ENCODE measurements at regions not wholly inside any gene's neighbourhood (a gene's known extent, or its start where the extent isn't known, plus 50 kb on each side); places are given as distances from the start of the nearest gene placed in this dataset.

GRCh38 chr4:66169341-66169740 is 499.1 kb upstream of the EPHA5 start:
- no peaks in the 10 kb centered on the region for H3K4me1 Mint-ChIP-seq (ENCODE audit: low read depth, unreplicated experiment)
- TF ChIP-seq, protein P1, sequence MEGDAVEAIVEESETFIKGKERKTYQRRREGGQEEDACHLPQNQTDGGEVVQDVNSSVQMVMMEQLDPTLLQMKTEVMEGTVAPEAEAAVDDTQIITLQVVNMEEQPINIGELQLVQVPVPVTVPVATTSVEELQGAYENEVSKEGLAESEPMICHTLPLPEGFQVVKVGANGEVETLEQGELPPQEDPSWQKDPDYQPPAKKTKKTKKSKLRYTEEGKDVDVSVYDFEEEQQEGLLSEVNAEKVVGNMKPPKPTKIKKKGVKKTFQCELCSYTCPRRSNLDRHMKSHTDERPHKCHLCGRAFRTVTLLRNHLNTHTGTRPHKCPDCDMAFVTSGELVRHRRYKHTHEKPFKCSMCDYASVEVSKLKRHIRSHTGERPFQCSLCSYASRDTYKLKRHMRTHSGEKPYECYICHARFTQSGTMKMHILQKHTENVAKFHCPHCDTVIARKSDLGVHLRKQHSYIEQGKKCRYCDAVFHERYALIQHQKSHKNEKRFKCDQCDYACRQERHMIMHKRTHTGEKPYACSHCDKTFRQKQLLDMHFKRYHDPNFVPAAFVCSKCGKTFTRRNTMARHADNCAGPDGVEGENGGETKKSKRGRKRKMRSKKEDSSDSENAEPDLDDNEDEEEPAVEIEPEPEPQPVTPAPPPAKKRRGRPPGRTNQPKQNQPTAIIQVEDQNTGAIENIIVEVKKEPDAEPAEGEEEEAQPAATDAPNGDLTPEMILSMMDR (IDR thresholded peaks at IDR 0.05; ENCODE audit: partially characterized antibody, unreplicated experiment): no peak
- DNase-seq: peak; percentile 19
- H3K4me3 Mint-ChIP-seq (ENCODE audit: unreplicated experiment): no peak overlapping the region
- H3K27me3 Mint-ChIP-seq (ENCODE audit: unreplicated experiment): no peaks in the 10 kb centered on the region
- peaks cover 3% of the 10 kb centered on the region for H3K9me3 Mint-ChIP-seq (ENCODE audit: unreplicated experiment)
- peaks cover 11% of the 10 kb centered on the region for H3K36me3 Mint-ChIP-seq (ENCODE audit: unreplicated experiment)
- no peak overlapping the region for H3K27ac Mint-ChIP-seq (ENCODE audit: unreplicated experiment)

- H3K36me3 Mint-ChIP-seq (ENCODE audit: unreplicated experiment): peaks cover 4% of the 10 kb centered on the region
- H3K27me3 Mint-ChIP-seq (ENCODE audit: unreplicated experiment): peaks cover 3% of the 10 kb centered on the region
- no peak for DNase-seq
- no peak overlapping the region for H3K4me3 Mint-ChIP-seq (ENCODE audit: unreplicated experiment)
- no peaks in the 10 kb centered on the region for H3K4me1 Mint-ChIP-seq (ENCODE audit: low read depth, unreplicated experiment)
- H3K9me3 Mint-ChIP-seq (ENCODE audit: unreplicated experiment): peaks cover 3% of the 10 kb centered on the region
- TF ChIP-seq, protein P1 (IDR thresholded peaks at IDR 0.05; ENCODE audit: partially characterized antibody, unreplicated experiment): no peak
- H3K27ac Mint-ChIP-seq (ENCODE audit: unreplicated experiment): no peak overlapping the region
Observed at GRCh38 chr4:66164869-66165268, 494.6 kb upstream of the EPHA5 start.

DNA sequence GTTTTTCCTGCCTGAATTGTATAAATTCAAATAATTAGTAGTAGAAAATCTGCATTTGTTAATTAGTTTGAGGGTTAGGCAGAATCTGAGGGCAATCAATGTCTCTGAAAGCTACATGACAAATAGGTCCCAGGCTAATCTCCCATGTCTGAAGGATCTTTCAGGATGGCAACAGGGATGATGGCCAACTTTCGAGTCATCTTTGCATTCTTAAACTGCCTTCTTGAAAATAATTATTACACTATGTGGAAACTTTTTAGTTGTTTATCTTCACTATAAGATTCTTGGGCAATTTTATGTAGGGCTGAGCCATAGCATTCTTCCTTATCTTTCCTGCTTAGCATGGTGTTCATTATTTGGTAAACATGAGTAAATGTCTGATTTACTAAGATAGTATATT is 490.3 kb upstream of the EPHA5 start:
- peaks cover 4% of the 10 kb centered on the region for H3K36me3 Mint-ChIP-seq (ENCODE audit: unreplicated experiment)
- no peak for DNase-seq
- H3K4me1 Mint-ChIP-seq (ENCODE audit: low read depth, unreplicated experiment): no peaks in the 10 kb centered on the region
- H3K27ac Mint-ChIP-seq (ENCODE audit: unreplicated experiment): no peak overlapping the region
- H3K27me3 Mint-ChIP-seq (ENCODE audit: unreplicated experiment): peaks cover 3% of the 10 kb centered on the region
- TF ChIP-seq, protein P1 (IDR thresholded peaks at IDR 0.05; ENCODE audit: partially characterized antibody, unreplicated experiment): no peak
- H3K9me3 Mint-ChIP-seq (ENCODE audit: unreplicated experiment): peaks cover 3% of the 10 kb centered on the region
- no peak overlapping the region for H3K4me3 Mint-ChIP-seq (ENCODE audit: unreplicated experiment)

GRCh38 chr4:66157594-66157993 is 487.3 kb upstream of the EPHA5 start:
- Mint-ChIP-seq H3K4me3 (ENCODE audit: unreplicated experiment) (no peak overlapping the region), H3K4me1 (ENCODE audit: low read depth, unreplicated experiment) (no peaks in the 10 kb centered on the region), H3K27ac (ENCODE audit: unreplicated experiment) (no peak overlapping the region), H3K9me3 (ENCODE audit: unreplicated experiment) (peaks cover 2% of the 10 kb centered on the region), H3K36me3 (ENCODE audit: unreplicated experiment) (no peaks in the 10 kb centered on the region), H3K27me3 (ENCODE audit: unreplicated experiment) (no peaks in the 10 kb centered on the region)
- TF ChIP-seq, protein P1 (IDR thresholded peaks at IDR 0.05; ENCODE audit: partially characterized antibody, unreplicated experiment): no peak
- no peak for DNase-seq

GRCh38 chr4:66130042-66130441 is 459.8 kb upstream of the EPHA5 start:
- H3K9me3 Mint-ChIP-seq (ENCODE audit: unreplicated experiment): no peaks in the 10 kb centered on the region
- no peaks in the 10 kb centered on the region for H3K36me3 Mint-ChIP-seq (ENCODE audit: unreplicated experiment)
- no peak overlapping the region for H3K4me3 Mint-ChIP-seq (ENCODE audit: unreplicated experiment)
- DNase-seq: no peak
- H3K27me3 Mint-ChIP-seq (ENCODE audit: unreplicated experiment): peaks cover 2% of the 10 kb centered on the region
- no peak overlapping the region for H3K27ac Mint-ChIP-seq (ENCODE audit: unreplicated experiment)
- H3K4me1 Mint-ChIP-seq (ENCODE audit: low read depth, unreplicated experiment): no peaks in the 10 kb centered on the region
- TF ChIP-seq, protein P1 (IDR thresholded peaks at IDR 0.05; ENCODE audit: partially characterized antibody, unreplicated experiment): no peak
